Suppressor macrophage treated with lipopolysaccharide for 4 hours (primary cell): ENCODE measurements at regions not wholly inside any gene's neighbourhood (a gene's known extent, or its start where the extent isn't known, plus 50 kb on each side); places are given as distances from the start of the nearest gene placed in this dataset.

Source experiments
- DNase-seq: peaks from one replicate; pipeline ENCODE4 v3.0.0-alpha.2; 2020

- DNase-seq: no peak
Measured at GRCh38 chr7:156445997-156446761, 194.4 kb upstream of the RNF32 start.

GRCh38 chr7:156442516-156442915 lies 198.1 kb upstream of the RNF32 start:
- no peak for DNase-seq

GRCh38 chr7:156440456-156440855 lies 200.1 kb upstream of the RNF32 start:
- DNase-seq: no peak

- DNase-seq: no peak
Measured at GRCh38 chr7:156438011-156438410, 202.6 kb upstream of the RNF32 start.

GRCh38 chr7:156437021-156437614 lies 203.5 kb upstream of the RNF32 start:
- no peak for DNase-seq

- DNase-seq: no peak
Measured at GRCh38 chr7:156435486-156436231, 204.9 kb upstream of the RNF32 start.

GRCh38 chr7:156434706-156435105 lies 205.9 kb upstream of the RNF32 start:
- DNase-seq: no peak

GRCh38 chr7:156432018-156432417 lies 208.6 kb upstream of the RNF32 start:
- DNase-seq: no peak

GRCh38 chr7:156430109-156430508 lies 210.5 kb upstream of the RNF32 start:
- no peak for DNase-seq

GRCh38 chr7:156429514-156429913 lies 211.1 kb upstream of the RNF32 start:
- DNase-seq: no peak

- no peak for DNase-seq
Measured at GRCh38 chr7:156423876-156424275, 216.7 kb upstream of the RNF32 start.

GRCh38 chr7:156420496-156420895 lies 220.1 kb upstream of the RNF32 start:
- no peak for DNase-seq

- DNase-seq: no peak
Measured at GRCh38 chr7:156419782-156420181, 220.8 kb upstream of the RNF32 start.

- no peak for DNase-seq
Measured at GRCh38 chr7:156402255-156402654, 238.3 kb upstream of the RNF32 start.

GRCh38 chr7:156401617-156402016 lies 239.0 kb upstream of the RNF32 start:
- DNase-seq: no peak

- DNase-seq: no peak
Measured at GRCh38 chr7:156400046-156400445, 240.5 kb upstream of the RNF32 start.

- DNase-seq: no peak
Measured at GRCh38 chr7:156397249-156397648, 243.3 kb upstream of the RNF32 start.

GRCh38 chr7:156389116-156389692 lies 251.4 kb upstream of the RNF32 start:
- DNase-seq: no peak

- no peak for DNase-seq
Measured at GRCh38 chr7:156386097-156386496, 254.5 kb upstream of the RNF32 start.

GRCh38 chr7:156384706-156385105 lies 255.9 kb upstream of the RNF32 start:
- no peak for DNase-seq

GRCh38 chr7:156383526-156383925 lies 257.0 kb upstream of the RNF32 start:
- no peak for DNase-seq

GRCh38 chr7:156380261-156380660 lies 260.3 kb upstream of the RNF32 start:
- DNase-seq: no peak

- DNase-seq: no peak
Measured at GRCh38 chr7:156379324-156380070, 261.1 kb upstream of the RNF32 start.
